Sigmoid colon (tissue), 4 donors: ENCODE measurements at regions not wholly inside any gene's neighbourhood (a gene's known extent, or its start where the extent isn't known, plus 50 kb on each side); places are given as distances from the start of the nearest gene placed in this dataset.

Experiments
- CTCF ChIP-seq, 4 experiments: fragments of 450-650 bp in 3 of 4; fragments of 200-600 bp in 1 of 4; IDR thresholded peaks; one replicate each; pipeline ENCODE4 v1.5.1; 2016 to 2019; ENCODE audit warnings: antibody characterized with exemption in 4 of 4, mild to moderate bottlenecking in 3 of 4, moderate library complexity in 2 of 4
- EP300 ChIP-seq, 4 donors: sonication (generic); formaldehyde crosslinking; IDR thresholded peaks; one replicate each; pipeline ENCODE4 v1.6.1; 2017; ENCODE audit warnings: antibody characterized with exemption in 4 of 4
- POLR2A ChIP-seq, 2 donors: fragments of 450-650 bp; IDR thresholded peaks; one replicate each; pipeline ENCODE4 v1.6.1; 2016; ENCODE audit warnings: antibody characterized with exemption in 2 of 2, mild to moderate bottlenecking in 2 of 2, moderate library complexity in 2 of 2
- POLR2AphosphoS5 ChIP-seq, 4 donors: sonication (generic); formaldehyde crosslinking; IDR thresholded peaks; one replicate each; pipeline ENCODE4 v1.6.1; 2017; ENCODE audit warnings: antibody characterized with exemption in 4 of 4

- no peak for TF ChIP-seq CTCF (IDR thresholded peaks at IDR 0.05)
- no peak for TF ChIP-seq POLR2A (IDR thresholded peaks at IDR 0.05)
- TF ChIP-seq EP300 (IDR thresholded peaks at IDR 0.05) = no peak
- no peak for TF ChIP-seq POLR2AphosphoS5 (IDR thresholded peaks at IDR 0.05)
Measured at GRCh38 chr14:104462651-104463630, 116.6 kb upstream of the C14orf180 start.
